GM18498 (cell line): ENCODE measurements at regions not wholly inside any gene's neighbourhood (a gene's known extent, or its start where the extent isn't known, plus 50 kb on each side); places are given as distances from the start of the nearest gene placed in this dataset.

Experiments used
- ATAC-seq: cut with Tn5 transposase; IDR thresholded peaks from one replicate; pipeline ENCODE4 v1.9.1; 2021; ENCODE audit warnings: mild to moderate bottlenecking, moderate library complexity; ENCODE audit not compliant: unreplicated experiment

DNA sequence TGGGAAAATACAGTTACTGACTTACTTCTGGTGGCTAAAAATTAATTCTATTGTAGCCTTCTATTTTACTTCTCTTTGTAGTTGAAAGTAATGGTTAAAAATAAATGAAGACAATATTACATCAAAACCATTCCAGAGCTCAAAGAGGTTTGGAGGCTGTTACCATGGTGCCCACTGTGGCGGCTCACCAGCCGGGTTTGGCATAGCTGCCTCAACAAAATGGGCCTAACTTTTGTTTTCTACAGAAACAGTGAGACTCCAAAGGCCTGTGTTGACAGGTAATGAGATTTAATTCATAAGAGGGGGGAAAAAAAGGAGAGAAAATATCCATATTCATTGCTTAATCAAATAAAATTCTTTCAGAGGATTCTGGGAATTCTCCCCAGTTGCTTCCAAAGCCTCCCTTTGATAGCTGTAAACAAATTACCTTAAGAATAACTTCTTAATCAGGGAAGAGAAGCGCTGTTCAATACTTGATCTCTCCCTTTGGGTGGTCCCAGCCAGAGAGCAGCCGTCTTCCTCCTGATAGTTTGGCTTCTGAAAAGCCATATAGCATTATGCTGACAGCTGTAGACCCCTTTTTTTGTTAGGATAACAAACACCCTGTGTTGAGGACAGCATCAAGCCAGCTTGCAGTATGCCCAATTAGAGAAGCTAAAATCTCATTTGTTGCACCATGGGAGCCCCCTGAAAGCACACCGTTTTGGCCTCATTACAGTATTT is 266.8 kb downstream of the NEDD1 start:
- ATAC-seq = no peak

DNA sequence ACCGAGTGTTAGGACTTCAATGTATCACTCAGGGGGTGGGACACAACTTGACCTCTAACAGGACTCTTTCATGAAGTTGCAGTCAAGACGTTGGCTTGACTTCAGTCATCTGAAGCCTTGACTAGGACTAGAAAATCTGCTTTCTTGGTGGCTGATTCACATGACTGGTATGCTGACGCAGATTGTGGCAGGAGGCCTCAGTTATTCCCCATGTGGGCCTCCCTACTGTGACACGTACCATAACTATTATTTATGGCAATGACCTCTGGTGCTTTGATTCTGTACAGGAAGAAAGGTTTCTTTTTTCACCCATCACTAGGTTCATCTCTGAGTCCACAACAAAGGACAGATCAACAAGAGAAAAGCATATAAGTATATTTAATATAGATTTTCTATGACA is 270.4 kb downstream of the NEDD1 start:
- no peak for ATAC-seq

DNA sequence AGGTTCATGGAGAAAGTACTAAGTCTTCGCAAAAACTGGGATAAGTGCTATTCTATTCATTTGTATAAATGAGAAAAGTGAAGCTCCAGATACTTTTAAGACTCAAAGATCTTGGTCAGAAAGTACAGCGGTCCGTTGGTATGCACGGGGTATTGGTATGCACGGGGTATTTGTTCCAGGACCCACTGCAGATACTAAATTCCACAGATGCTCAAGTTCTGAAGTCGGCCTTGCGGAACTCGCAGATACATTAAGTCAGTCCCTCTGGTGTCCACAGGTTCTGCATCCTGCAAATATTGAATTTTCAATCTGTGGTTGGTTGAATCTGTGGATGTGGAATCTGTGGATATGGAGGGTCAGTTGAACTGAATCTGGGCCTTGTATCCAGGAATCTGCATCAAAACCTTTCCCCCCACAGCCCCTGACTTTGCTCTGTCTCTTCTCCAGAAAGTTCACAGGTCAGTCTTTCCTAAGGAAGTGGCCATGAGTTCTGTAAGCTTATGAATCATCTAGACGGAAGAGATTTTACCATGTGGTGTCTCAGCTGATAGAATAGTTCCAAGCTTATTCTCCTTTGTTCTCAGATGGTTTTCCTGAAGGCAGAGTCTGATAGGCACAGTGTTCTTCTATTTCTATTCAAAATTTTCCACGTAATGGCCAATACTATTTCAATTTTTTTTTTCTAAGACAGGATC is 274.7 kb downstream of the NEDD1 start:
- no peak for ATAC-seq

DNA sequence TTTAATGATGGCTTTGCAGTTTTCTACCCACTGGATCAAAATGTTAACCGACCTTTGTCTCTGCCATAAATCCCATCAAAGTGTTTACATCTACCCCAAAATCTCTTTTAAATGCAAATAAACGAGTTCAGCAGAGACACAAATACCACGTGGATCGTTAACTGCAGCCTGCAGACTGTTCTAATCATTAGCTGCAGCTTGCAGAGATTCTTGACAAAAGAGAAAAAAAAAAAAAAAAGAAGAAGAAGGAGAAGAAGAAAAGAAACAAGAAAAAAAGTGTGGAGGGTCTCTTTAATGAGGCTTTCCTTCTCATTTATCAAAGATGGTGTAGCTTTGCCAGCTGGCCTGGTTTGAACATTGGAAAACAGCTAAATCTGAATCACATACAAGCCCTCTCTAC is 275.7 kb downstream of the NEDD1 start:
- no peak for ATAC-seq

- no peak for ATAC-seq
These were observed 277.2 kb downstream of the NEDD1 start for GRCh38 chr12:97184127-97184773.

DNA sequence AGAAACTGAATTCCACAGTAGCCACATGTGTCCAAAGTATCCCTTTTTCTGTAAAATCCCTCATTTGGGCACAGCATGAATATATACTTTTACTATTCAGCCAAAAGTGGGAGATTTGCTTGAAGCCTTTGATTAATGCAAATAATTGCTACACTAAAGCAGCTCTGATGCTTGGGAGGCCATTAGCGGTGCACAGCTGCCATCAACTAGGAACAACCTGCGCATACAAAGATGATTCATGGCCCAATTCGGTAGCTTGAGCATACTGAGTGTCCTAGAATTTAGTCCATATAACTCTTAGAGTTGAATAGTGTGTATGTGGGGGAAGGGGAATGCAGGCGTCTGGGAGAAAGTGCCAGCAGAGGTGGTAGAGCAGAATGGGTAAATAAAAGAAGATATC is 277.0 kb upstream of the RMST start:
- ATAC-seq = no peak

DNA sequence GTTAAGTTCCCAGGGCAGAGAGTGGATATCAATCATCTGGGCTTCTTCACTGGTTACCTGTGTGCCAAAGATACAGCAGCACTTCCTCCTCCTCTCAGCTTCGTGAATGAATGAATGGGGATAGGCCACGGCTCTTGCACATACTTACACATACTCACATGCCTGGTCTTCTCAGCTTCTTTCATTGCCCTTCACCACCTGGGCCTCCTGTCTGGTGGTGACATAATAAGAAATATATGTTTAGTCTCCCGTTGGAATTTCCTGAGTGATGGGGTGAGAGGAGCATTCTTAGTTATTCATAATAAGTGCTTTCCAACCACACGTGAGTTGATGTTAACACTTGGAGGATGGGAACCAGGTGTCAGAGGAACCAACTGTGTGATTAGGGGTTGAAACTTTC is 268.1 kb upstream of the RMST start:
- ATAC-seq = no peak

- no peak for ATAC-seq
These were observed 262.4 kb upstream of the RMST start for GRCh38 chr12:97200181-97200580.

- ATAC-seq = no peak
These were observed 259.2 kb upstream of the RMST start for GRCh38 chr12:97203408-97203807.

- no peak for ATAC-seq
These were observed 252.6 kb upstream of the RMST start for GRCh38 chr12:97209997-97210396.

DNA sequence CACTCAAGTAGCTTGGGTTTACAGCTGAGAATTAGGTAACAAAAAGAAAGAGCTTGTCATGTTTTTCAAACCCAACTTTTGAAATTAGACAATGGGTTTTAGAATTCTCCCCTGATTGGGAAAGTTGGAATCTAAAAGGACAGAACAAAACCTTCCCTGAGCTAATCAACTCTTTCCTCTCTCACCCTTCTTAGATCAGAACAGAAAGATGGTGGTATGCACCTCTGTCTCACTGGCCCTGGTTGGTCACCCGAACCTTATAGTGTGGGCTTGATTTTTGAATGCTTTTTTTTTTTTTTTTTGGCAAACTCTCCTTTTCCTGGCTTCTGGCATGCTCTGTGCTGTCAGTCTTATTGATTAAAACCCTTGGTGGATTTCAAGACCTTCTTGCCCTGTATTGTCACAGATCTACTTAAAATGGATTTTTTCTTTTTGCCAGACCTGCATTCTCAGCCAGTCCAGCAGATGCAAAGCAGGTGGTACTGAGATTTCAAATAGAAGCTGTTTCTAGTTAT is 251.1 kb upstream of the RMST start:
- no peak for ATAC-seq

- no peak for ATAC-seq
These were observed 245.8 kb upstream of the RMST start for GRCh38 chr12:97216848-97217247.

GRCh38 chr12:97222391-97222790 is 240.2 kb upstream of the RMST start:
- ATAC-seq = no peak

GRCh38 chr12:97223419-97223818 is 239.2 kb upstream of the RMST start:
- ATAC-seq = peak; percentile 71

GRCh38 chr12:97229004-97229403 is 233.6 kb upstream of the RMST start:
- no peak for ATAC-seq

DNA sequence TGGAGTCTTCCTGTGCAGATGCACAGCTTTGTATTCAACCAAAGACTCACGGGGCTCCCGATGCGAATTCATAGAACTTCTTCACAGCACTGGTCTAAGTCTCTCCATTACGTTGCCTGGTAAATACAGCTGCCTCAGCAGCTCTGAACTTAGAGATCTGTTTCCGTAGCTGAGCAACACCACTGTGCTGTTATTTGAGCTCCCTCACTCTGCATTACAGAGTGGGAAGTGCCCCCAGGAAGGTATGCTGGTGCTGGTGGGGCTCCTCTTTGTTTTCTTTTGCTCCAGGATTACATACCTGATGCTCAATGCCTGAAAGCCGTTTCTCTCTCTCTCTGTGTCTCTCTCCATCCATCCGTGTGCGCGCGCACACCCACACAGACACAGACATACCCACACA is 227.5 kb upstream of the RMST start:
- ATAC-seq = no peak

DNA sequence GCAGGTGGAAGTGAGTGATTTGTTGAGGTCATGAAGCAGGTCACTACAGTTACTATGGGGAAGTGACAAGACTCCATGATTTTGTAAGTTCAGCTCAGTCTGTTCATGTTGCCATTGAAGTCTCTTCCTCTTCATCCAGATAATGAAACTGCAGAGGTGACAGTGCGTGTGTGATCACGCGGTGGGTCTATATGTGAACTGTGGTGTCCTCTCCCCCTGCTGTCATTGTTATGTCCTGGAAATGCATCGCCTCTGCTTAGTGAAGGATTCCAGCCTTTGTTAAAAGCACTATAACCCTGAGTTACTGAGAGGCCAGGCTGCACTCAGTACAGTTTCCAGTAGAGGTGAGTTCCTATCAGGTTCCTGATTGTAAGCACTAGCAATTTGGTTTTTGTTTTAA is 216.2 kb upstream of the RMST start:
- ATAC-seq = no peak

DNA sequence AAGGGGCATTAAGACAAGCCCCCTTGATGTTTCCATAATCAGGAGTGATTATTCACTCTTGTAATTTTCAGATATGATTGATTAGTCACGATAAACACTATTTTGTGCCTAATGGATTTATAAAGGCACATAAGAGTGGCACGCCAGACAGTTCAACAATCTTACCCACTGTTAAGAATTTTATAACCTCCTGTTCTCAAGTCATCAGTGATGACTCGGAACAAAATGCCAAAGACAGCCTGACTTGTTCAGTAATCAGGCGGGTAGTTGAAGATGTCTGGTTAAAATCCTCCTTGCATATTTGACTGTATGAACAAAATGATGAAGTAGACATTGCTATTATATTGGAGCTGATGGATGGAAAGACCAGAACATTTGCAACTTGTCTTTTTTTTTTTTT is 212.1 kb upstream of the RMST start:
- no peak for ATAC-seq

DNA sequence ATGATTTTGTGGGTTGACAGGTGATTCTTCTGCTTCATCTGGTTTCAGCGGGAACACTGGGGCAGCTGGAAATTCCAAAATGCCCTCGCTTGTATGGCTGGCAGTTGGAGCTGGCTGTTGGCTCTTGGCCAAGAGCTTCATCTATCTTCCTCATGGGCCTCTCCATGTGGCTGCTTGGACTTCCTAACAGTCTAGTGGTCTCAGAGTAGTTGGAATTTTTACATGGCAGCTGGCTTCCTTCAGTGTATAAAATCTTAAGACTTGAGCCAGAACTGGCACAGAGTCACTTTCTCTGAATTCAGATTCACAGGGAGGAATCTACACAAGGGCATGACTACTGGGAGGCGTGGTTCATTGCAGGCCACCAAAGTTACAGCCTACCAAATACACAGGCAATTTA is 204.9 kb upstream of the RMST start:
- ATAC-seq = no peak

- no peak for ATAC-seq
These were observed 203.5 kb upstream of the RMST start for GRCh38 chr12:97259098-97259497.

GRCh38 chr12:97260786-97261185 is 201.8 kb upstream of the RMST start:
- ATAC-seq = no peak

- ATAC-seq = no peak
These were observed 195.4 kb upstream of the RMST start for GRCh38 chr12:97267166-97267565.
